ENCODE measurements at regions not wholly inside any gene's neighbourhood (a gene's known extent, or its start where the extent isn't known, plus 50 kb on each side); places are given as distances from the start of the nearest gene placed in this dataset.

- ATAC-seq: no peak
- Mint-ChIP-seq H3K36me3 (ENCODE audit: low read depth) (no peaks in the 10 kb centered on the region), H3K4me3 (no peak overlapping the region), H3K9me3 (no peaks in the 10 kb centered on the region), H3K4me1 (ENCODE audit: low read depth) (no peaks in the 10 kb centered on the region), H3K27me3 (peaks cover 15% of the 10 kb centered on the region), H3K27ac (no peak overlapping the region)
- no peak for DNase-seq
- CTCF ChIA-PET: interaction anchor here (1.0 kb wide), 1 partner anchor 110 kb away, joined by 3 read pairs; no protein-coding TSS in a partner anchor
- TF ChIP-seq, protein P1, sequence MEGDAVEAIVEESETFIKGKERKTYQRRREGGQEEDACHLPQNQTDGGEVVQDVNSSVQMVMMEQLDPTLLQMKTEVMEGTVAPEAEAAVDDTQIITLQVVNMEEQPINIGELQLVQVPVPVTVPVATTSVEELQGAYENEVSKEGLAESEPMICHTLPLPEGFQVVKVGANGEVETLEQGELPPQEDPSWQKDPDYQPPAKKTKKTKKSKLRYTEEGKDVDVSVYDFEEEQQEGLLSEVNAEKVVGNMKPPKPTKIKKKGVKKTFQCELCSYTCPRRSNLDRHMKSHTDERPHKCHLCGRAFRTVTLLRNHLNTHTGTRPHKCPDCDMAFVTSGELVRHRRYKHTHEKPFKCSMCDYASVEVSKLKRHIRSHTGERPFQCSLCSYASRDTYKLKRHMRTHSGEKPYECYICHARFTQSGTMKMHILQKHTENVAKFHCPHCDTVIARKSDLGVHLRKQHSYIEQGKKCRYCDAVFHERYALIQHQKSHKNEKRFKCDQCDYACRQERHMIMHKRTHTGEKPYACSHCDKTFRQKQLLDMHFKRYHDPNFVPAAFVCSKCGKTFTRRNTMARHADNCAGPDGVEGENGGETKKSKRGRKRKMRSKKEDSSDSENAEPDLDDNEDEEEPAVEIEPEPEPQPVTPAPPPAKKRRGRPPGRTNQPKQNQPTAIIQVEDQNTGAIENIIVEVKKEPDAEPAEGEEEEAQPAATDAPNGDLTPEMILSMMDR (IDR thresholded peaks at IDR 0.05): no peak
- POLR2A ChIA-PET: no interaction called here
- intact Hi-C loops (cut with micrococcal nuclease): no loop called here
Measured at GRCh38 chr9:1829719-1830118, 185.4 kb upstream of the SMARCA2 start.

- TF ChIP-seq, protein P1 (IDR thresholded peaks at IDR 0.05): no peak
- CTCF ChIA-PET: no interaction called here
- Mint-ChIP-seq H3K36me3 (ENCODE audit: low read depth) (no peaks in the 10 kb centered on the region), H3K4me3 (no peak overlapping the region), H3K4me1 (ENCODE audit: low read depth) (no peaks in the 10 kb centered on the region), H3K9me3 (no peaks in the 10 kb centered on the region), H3K27me3 (peaks cover 4% of the 10 kb centered on the region), H3K27ac (no peak overlapping the region)
- intact Hi-C loops (cut with micrococcal nuclease): no loop called here
- POLR2A ChIA-PET: no interaction called here
- DNase-seq (no peak), ATAC-seq (no peak)
Measured at GRCh38 chr9:1832960-1833359, 182.2 kb upstream of the SMARCA2 start.

- no peaks in the 10 kb centered on the region for H3K4me1 Mint-ChIP-seq (ENCODE audit: low read depth)
- DNase-seq (peak; percentile 34), ATAC-seq (no peak)
- no peaks in the 10 kb centered on the region for H3K9me3 Mint-ChIP-seq
- ChIA-PET CTCF (interaction anchor here (0.8 to 3.1 kb wide), 8 partner anchors 11 to 102 kb away, joined by 3 to 13 read pairs (median 4); no protein-coding TSS in a partner anchor), POLR2A (no interaction called here)
- peaks cover 7% of the 10 kb centered on the region for H3K27me3 Mint-ChIP-seq
- intact Hi-C loops (cut with micrococcal nuclease): no loop called here
- H3K27ac Mint-ChIP-seq: no peak overlapping the region
- H3K36me3 Mint-ChIP-seq (ENCODE audit: low read depth): no peaks in the 10 kb centered on the region
- TF ChIP-seq, protein P1 (IDR thresholded peaks at IDR 0.05): peak; percentile 23
- H3K4me3 Mint-ChIP-seq: no peak overlapping the region
Measured at GRCh38 chr9:1837453-1838084, 177.6 kb upstream of the SMARCA2 start.

GRCh38 chr9:1839909-1840308 lies 175.2 kb upstream of the SMARCA2 start:
- Mint-ChIP-seq H3K27ac (no peak overlapping the region), H3K27me3 (peaks cover 6% of the 10 kb centered on the region), H3K36me3 (ENCODE audit: low read depth) (no peaks in the 10 kb centered on the region), H3K4me1 (ENCODE audit: low read depth) (no peaks in the 10 kb centered on the region), H3K4me3 (no peak overlapping the region), H3K9me3 (no peaks in the 10 kb centered on the region)
- no peak for DNase-seq
- ChIA-PET POLR2A (no interaction called here), CTCF (interaction anchor here (1.7 kb wide), 1 partner anchor 15 kb away, joined by 4 read pairs; no protein-coding TSS in a partner anchor)
- intact Hi-C loops (cut with micrococcal nuclease): no loop called here
- TF ChIP-seq, protein P1 (IDR thresholded peaks at IDR 0.05): no peak
- no peak for ATAC-seq

DNA sequence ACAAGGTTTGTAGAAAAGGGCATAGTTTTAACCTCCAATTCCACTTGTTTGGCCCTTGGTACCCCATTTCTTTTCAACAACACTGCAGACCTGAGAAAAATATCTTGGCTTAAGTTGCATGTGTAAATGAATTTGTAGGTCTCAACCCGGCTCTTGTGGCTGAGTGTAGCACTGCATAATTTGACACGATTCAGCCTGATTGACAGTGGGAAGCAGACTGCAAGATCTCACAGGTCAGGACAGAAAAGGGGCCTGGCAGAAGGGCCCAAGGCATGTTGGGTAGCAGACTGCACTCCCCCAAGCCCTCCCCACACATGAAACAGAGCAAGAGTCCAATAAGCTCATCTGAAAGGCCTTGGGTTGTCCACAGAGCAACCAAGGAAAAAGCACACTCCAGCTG lies 169.7 kb upstream of the SMARCA2 start:
- ChIA-PET POLR2A (no interaction called here), CTCF (no interaction called here)
- ATAC-seq: no peak
- no peaks in the 10 kb centered on the region for H3K9me3 Mint-ChIP-seq
- H3K27ac Mint-ChIP-seq: no peak overlapping the region
- DNase-seq: no peak
- intact Hi-C loops (cut with micrococcal nuclease): no loop called here
- H3K4me1 Mint-ChIP-seq (ENCODE audit: low read depth): no peaks in the 10 kb centered on the region
- H3K27me3 Mint-ChIP-seq: peaks cover 4% of the 10 kb centered on the region
- no peaks in the 10 kb centered on the region for H3K36me3 Mint-ChIP-seq (ENCODE audit: low read depth)
- H3K4me3 Mint-ChIP-seq: no peak overlapping the region
- TF ChIP-seq, protein P1 (IDR thresholded peaks at IDR 0.05): no peak
